GM18861 (cell line): ENCODE measurements at regions not wholly inside any gene's neighbourhood (a gene's known extent, or its start where the extent isn't known, plus 50 kb on each side); places are given as distances from the start of the nearest gene placed in this dataset.

Experiments
- ATAC-seq: cut with Tn5 transposase; IDR thresholded peaks from one replicate; pipeline ENCODE4 v1.9.1; 2021; ENCODE audit not compliant: unreplicated experiment

DNA sequence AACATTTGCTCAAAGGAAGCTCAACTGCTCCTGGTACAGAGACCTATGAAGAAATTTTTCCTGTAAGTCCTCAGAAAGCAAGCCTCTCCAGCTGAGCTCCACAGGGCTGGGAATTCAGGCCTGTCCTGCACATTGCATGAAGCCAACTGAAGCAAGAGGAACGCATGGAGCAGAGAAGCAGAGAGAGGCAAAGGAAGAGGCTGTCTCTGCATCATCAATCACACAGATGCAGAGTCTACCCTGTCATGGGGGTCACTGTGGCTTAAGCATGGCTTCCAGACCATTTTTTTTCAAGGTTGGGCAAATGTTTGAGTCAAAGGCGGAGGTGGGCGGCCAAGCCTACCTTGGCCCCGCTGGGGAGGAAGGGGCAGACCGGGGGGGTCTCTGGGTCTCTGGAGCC lies 110.3 kb upstream of the MSX1 start:
- no peak for ATAC-seq

DNA sequence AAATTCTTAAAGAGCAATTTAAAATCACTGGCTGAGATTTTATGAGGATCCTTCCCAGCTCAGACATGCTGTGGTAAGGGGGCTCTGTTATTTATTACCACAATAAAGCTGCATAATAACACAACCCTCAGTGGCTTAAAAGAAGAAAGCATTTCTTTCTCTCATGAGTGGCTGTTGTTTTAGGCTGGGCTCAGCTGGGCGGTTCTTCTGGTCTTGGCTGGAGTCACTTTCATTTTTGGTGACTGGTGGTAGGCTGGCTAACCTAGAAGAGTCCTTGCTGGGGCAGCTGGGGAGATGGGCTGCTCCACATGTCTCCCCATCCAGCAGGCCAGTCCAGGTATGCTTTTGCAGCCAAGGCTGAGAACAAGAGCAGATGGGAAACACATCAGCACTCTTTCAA lies 113.0 kb upstream of the MSX1 start:
- no peak for ATAC-seq

DNA sequence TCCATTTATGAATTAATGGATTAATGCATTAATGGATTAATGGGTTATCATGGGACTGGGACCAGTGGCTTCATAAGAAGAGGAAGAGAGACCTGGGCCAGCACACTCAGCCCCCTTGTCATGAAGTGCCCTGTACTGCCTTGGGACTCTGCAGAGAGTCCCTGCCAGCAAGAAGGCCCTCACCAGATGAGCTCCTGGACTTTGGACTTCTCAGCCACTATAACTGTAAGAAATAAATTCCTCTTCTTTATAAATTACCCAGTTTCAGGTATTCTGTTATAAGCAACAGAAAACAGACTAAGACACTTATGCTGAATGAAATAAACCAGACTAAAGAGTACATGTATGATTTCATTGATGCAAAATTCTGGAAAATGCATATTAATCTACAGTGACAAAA lies 119.4 kb upstream of the MSX1 start:
- ATAC-seq = no peak

DNA sequence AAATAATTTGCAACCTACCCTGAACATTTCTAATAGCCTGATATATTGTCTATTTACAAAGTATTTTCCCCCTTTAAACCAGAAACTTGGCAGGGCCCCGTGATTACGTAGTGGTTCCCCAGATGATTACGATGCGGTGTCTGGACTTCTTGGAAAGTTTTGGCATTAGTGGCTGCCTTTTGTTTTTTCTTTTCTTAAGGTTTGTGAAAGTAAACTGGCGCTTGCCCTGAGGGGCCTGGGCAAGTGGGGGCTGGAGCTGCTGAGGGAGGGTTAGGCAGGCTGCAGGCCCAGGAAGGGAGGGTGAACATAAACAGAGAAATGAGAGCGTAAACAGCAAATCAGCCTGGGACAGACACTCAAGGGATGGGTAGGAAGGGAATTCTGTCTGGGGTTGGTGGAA lies 123.6 kb upstream of the MSX1 start:
- ATAC-seq = no peak

DNA sequence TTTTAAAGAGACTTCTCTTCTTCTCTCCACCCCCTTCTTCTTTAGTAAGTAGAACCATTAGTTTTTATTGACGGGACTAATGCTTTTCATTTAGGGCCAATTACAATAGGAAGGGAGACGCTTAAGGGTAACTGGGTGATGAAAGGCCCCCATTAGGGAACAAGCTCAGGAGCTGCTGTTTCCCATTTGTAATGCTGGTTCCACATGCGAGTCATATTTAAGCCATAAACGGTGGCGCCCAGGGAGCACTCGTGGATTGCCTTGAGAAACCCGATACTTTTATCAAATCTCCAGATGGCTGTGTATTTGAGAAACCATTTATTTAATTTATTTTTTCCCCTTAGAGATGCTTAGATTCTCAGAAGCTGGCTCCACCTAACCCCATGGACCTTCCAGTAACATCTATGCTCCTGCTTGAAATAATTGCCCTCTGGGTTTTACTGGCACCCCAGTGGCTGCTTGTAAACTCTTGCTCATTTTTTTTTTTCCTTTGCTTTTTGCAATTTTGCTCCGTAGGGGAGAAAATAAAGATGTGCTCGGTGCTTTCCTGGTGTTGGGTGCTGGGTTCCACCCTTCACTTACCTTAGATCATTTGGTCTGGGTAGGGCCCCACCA lies 124.2 kb upstream of the MSX1 start:
- no peak for ATAC-seq

DNA sequence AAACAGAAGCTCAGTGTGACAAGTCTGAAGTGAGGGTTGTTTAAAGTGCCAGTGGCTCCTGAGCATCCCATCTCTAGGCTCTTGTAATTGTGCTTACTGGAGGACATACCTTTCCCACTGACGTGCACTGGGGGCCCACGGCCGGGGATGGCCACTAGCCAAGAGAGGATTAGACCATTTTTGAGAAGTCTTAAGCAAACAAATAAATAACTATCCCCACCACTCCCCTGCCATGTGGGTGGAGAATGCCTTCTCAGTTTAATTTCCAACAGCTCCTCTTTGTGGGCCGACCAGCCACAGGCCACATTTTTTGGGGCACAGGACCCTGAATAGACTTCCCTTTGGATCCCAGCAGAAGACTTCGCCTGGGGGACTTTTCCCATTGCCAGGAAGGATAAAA lies 125.0 kb upstream of the MSX1 start:
- ATAC-seq = no peak

DNA sequence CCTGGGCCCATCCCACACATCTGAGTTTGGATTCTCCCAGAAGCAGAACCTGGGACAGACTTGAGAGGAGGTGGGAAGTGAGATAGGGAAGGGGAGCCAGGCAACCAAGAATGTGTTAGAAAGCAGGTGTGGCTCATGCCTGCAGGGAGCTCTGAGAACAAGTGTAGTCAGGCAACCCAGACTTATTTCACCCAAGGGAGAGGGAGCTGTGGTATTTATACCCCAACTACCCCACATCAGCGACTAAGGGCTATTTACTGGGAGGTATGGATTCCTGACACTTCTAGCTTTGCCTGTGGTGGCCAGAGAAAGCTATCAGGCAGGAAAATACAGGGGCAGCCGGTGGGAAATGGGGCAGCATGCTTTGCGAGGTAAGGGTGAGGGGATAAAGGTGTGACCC lies 125.8 kb upstream of the MSX1 start:
- ATAC-seq = no peak

DNA sequence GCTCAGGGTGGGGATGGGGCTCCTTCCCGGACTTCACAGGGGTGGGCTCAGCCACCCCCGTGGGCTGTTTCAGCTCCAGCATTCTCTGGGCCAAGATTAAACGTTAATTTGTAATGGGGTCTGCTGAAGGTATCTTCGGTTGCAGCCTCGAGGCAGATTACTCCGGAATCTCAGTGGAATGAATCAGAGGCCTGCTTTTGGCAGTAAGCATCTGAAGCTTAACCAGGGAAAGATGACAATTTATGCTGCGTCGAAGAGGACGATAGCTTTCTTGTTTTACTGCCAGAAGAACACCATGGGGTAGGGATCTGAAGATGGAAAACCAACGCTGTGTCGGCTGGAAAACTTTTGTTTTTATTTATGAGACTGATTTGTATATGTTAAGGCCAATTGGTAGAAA lies 129.2 kb upstream of the MSX1 start:
- no peak for ATAC-seq

DNA sequence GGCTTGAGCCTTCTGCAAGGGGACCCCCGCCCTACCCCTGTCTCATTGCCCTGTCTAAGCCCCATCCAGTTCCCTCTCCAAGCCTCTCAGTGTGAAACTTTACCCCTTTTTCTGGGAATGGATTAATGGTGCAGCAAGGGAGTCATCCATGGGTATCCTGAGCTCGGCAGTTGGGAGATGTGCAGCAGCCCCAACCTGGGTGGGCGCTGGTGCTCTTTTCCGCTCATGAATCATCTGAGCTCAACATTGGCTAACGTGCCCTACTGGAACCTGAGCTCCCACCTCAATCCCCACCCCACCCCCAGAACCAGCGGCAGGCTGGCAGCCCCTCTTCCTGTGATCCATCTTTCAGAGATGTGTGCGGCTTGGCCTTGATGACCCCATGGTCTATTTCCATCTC lies 130.3 kb upstream of the MSX1 start:
- ATAC-seq = no peak

DNA sequence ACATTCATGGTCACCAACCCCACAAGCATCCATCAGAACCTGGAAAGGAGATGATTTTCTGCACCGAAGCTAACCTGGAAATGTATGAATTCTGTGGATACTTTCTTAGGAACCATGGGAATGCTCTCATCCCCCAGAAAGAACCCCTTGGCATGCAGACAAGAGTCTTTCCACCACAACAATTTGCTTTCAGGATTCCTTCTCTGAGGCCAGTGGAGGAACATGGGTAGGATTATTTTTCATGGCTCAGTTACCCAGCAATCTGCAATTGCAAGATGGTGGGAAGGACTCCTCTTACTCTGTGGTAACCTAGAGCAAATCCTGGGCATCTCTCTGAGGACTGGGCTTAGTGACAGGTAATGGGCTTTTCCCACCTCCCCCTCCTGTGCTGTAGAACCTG lies 131.9 kb upstream of the MSX1 start:
- ATAC-seq = no peak

DNA sequence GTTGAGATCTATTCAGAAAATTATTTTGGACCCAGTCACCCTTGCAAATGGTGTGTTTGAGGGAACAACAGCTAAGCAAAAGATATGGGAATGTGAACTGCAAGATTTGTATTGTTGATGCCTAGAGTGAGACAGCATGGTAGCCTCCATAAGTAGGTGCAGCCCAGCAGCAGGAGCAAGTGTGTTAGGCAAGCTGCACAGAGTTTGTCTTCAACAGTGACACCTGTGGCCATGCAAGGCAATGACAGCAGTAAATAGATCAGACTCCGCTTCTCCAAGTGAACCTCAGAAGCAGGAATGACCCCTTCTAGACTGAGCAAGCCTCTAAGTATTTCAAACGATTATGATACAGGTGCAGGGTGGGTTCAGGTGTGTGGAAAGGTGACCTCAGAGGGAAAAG lies 133.4 kb upstream of the MSX1 start:
- no peak for ATAC-seq

DNA sequence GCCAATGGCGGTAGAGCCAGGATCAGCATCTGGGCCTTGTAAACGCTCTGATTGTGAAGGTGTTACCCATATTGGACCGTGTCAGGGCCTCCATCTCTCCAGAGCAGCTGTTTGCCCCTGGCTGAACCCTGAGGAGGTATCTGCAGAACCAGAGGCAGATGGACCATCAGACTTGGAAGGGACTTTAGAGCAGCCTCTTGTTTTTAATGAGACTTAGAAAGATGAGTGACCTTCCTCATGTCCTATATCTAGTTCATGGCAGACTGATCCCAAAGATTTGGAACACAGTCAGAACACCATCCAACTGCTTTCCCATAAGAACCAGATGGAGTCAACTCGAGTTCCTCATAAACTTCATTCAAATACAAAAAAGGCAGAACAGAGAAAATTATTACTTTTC lies 135.1 kb upstream of the MSX1 start:
- ATAC-seq = no peak

DNA sequence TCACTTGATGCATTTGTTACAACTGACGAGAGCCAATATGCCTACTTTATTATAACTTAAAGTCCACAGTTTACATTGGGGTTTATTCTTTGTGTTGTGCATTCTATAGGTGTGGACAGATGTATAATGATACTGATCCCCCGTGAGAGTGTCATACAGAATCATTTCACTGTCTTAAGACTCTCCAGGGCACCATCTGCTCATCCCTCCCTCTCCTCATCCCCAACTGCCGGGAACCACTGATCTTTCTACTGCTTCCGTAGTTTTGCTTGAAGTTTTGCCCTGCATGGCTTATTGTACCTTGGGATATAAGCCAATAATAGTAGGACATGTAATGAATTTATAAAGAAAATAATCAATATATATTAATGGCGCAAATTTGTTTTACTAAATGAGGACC lies 137.8 kb upstream of the MSX1 start:
- no peak for ATAC-seq

DNA sequence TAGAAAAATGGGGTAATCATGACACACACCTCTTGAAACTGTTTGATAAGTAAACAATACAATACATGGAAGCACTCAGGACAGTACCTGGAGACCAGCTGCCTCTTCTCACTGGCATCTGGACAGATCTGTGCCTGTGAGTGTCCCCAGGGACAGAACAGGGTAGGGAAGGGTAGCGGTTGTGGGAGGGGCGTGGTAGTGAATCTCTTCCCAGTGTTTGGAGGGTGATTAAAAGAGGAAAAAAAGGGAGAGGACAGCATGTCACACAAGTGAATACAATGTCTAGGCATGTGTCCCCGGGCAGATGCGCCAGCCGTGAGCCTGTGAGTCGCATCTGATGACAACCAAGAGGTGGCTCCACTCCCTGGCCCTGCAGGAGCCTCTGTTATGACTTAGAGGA lies 138.8 kb upstream of the MSX1 start:
- ATAC-seq = no peak

DNA sequence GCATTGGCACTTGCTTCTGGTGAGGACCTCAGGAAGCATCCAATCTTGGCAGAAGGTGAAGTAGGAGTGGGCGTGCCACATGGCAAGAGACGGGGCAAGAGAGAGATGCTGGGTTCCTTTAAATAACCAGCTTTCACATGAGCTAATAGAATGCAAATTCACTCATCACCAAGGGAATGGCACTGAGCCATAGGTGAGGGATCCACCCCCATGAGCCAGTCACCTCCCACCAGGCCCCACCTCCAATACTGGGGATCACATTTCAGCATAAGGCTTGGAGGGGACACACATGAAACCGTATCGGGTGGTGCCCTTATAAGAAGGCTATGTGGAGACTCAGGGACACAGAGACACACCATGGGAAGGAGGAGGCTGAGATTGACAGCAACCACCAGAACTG lies 140.0 kb upstream of the MSX1 start:
- no peak for ATAC-seq

DNA sequence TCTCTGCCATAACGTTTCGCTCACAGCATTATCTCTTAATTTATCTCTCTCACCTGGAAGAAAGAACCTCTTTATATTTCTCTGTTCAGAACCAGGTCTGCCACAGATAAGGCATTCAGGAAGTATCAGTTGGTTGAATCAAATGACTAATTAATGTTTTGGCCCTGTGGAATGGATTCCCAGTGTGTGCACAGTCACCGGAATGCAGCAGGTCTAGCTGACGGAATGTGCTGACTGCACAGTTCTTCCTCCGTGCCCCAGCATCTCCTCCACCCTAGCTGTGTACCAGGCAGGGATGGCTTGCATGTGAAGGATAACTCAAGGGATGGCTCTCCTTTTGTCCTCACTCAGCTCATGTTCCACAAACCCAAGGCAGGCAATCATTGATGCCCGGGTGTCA lies 141.8 kb upstream of the MSX1 start:
- ATAC-seq = no peak

DNA sequence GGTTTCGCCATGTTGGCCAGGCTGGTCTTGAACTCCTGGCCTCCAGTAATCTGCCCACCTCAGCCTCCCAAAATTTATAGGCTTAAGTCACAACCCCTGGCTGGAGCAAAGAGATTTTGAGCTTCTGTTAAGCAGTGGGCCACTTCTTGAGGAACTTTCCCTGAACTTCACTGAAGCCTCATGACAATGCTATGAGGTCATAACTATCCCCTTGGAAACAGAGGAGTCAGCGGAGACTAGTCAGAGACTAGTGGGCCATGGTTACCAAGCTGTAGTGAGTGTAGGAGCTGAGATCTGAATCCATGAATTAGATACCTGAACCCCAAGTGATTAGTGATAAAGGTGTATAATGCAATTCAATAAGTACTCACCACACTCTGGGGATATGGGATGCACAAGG lies 145.1 kb upstream of the MSX1 start:
- ATAC-seq = no peak

DNA sequence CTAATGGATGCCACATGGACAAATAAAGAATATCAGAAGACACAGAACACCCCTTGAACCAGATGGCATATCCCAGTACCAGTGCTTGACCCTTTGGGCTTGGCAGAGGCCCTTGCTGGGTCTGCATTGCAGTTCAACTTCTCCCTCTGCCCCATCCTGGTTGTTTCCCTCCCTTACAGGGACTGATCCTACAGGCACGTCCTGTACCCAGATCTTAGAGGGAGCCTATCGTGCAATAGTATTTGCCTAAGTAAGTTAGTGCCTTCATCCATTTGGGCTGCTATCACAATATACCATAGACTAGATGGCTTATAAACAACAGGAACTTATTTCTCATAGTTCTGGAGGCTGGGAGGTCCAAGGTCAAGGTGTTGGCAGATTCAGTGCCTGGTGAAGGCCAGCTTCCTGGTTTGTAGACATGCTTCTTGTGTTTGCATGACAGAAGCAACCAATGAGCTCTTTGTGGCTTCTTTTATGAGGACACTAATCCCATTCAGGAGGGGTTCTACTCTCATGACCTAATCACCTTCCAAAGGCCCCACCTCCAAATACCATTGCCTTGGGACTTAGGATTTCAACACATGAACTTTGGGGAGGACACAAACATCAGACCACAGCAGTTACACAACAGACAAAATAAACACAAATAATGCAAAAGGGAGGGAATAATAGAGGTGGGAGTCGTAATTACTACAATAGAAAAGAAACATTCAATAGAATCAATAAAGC lies 146.5 kb upstream of the MSX1 start:
- ATAC-seq = no peak

DNA sequence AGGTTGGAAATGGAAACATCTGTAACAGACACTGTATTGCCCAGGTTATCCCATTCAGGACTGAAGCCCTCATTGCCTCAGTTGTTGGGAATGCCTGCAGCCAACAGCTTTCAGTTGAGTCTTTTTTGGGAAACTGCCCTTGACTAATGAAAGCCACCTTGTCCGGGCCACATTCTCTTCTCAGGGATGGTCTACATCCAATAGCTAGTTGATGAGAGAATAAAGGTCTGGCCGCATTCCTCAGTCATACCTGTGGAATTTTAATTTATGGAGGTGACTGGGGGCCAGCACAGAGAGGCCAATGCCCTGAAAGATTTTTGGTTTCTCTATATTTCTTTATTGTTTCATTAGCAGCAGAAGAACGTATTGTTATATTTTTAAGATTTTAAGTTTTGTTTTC lies 147.6 kb upstream of the MSX1 start:
- ATAC-seq = no peak

DNA sequence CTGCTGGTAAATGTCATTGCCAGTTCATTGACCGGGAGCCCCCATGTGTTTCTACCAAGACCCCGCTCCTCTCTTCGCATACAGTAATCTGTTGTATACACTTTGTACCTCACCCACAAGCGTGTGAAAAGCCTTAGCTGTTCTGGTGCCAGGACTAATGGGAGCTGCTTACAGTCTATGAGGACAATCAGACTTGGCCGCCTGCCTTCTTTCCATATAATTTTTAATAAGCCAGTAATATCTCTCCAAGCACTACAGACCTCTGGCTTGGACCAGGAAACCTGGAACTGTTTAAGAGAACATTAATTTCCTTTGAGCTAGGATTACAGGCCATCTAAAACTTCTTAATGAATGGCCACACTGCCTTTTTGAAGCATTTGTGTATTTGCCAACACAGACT lies 149.7 kb upstream of the MSX1 start:
- ATAC-seq = no peak

DNA sequence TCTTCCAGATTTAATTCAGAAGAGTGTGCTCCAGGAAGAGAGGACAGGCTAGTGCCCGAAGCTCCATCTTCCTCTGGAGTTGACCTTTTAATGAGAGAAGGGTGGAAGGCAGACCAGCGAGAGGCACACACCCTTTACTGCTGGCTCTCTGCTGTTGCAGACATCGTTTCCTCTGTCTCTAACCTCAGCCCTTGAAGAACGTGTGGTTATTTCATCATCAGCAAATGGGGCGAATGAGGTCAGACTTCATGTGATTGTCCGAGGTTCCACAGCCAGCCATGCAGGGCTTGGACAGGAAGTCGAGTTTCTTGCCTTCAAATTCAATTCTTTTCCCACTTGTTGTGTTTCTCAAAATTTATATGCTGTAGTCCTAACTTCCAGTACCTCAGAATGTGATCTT lies 155.2 kb upstream of the MSX1 start:
- no peak for ATAC-seq

DNA sequence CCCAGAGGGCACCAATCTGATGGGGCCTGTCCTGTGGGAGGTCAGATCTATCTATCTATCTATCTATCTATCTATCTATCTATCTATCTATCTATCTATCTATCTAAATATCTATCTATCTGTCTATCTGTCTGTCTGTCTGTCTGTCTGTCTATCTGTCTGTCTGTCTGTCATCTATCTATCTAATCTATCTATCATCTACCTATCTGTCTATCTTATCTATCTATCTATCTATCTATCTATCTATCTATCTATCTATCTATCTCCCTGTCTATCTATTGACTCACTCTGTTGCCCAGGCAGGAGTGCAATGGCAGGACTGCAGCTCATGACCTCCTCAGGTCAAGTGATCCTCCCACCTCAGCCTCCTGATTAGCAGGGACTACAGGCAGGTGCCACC lies 155.7 kb upstream of the STX18 start:
- no peak for ATAC-seq

DNA sequence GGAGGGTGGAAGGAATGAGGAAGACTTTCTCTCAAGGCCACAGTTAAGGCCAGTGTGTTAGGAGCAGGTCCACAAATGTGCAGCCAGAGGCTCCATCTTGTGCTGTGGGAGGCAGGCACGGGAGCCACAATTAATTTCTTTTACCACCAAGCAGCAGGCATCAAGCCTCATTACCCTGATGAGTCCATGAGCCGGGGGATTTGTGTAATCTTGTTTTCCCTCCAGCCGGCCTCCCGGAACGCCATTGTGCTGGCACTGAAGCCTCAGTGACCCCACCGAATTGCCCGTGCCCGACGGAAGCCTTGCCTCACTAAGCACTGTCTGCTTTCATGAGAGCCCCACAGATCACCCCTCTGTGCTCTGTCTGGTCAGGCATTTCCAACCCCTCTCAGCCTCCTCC lies 154.7 kb upstream of the STX18 start:
- ATAC-seq = no peak
